Panc1 (cell line): ENCODE measurements at regions not wholly inside any gene's neighbourhood (a gene's known extent, or its start where the extent isn't known, plus 50 kb on each side); places are given as distances from the start of the nearest gene placed in this dataset.

ENCODE experiments used
- ATAC-seq: fragments of 200-7000 bp; cut with Tn5 transposase; 2 replicates; pipeline ENCODE4 v1.9.1; 2020; ENCODE audit warnings: mild to moderate bottlenecking, moderate library complexity
- BruUV-seq: library from RNA; stranded (reverse); fragments of 400-500 nt; replicated peaks from 2 replicates; lab custom pipeline; 2021; lab: Mats Ljungman, UMichigan
- CTCF ChIA-PET: fragments of 300-600 bp; sonication (Branson Sonifier 250); formaldehyde crosslinking; loops from one replicate; lab custom pipeline; 2022; ENCODE audit warnings: antibody characterized with exemption; lab: Charles Lee
- POLR2A ChIA-PET: fragments of 300-600 bp; sonication (Branson Sonifier 250); formaldehyde crosslinking; loops from one replicate; lab custom pipeline; 2022; ENCODE audit warnings: antibody characterized with exemption; lab: Charles Lee
- DNase-seq: peaks from one replicate; pipeline ENCODE4 v3.0.0-alpha.2; 2010; ENCODE audit warnings: low read depth, low spot score
- H3K27ac ChIP-seq: 2 replicates; pipeline ENCODE4 v1.5.1; 2011; ENCODE audit warnings: mild to moderate bottlenecking, low read length, inconsistent platforms
- H3K27me3 ChIP-seq: fragments of 200-500 bp; sonication (Bioruptor generic); 2 replicates; pipeline ENCODE4 v1.6.0; 2014; ENCODE audit warnings: low read length, inconsistent platforms; ENCODE audit not compliant: control insufficient read depth, insufficient read depth
- H3K36me3 ChIP-seq: fragments of 200-500 bp; sonication (Bioruptor generic); 2 replicates; pipeline ENCODE4 v1.5.1; 2014; ENCODE audit warnings: inconsistent platforms, mild to moderate bottlenecking, low read length, moderate library complexity; ENCODE audit not compliant: control insufficient read depth, insufficient read depth
- H3K4me1 ChIP-seq: 2 replicates; pipeline ENCODE4 v1.5.1; 2011; ENCODE audit warnings: inconsistent platforms, mild to moderate bottlenecking, low read length, moderate library complexity; ENCODE audit not compliant: control insufficient read depth, insufficient read depth
- H3K4me3 ChIP-seq, 2 experiments: 2 replicates each; pipeline ENCODE4 v1.5.1; 2011 to 2012; ENCODE audit warnings: low read depth in 2 of 2, low read length in 2 of 2, mild to moderate bottlenecking in 2 of 2, inconsistent platforms in 1 of 2, moderate library complexity in 1 of 2
- H3K9me3 ChIP-seq: fragments of 200-500 bp; sonication (Bioruptor generic); 2 replicates; pipeline ENCODE4 v1.5.1; 2014; ENCODE audit warnings: low read depth, mild to moderate bottlenecking, inconsistent platforms, low read length, moderate library complexity; ENCODE audit not compliant: control insufficient read depth, insufficient read depth
- CTCF ChIP-seq: fragments of 450-650 bp; IDR thresholded peaks from 2 replicates; pipeline ENCODE4 v1.5.1; 2017; ENCODE audit warnings: mild to moderate bottlenecking
- POLR2AphosphoS5 ChIP-seq: IDR thresholded peaks from 2 replicates; pipeline ENCODE4 v1.6.1; 2012; ENCODE audit warnings: mild to moderate bottlenecking, low read depth, low read length, moderate library complexity
- REST ChIP-seq, 2 experiments: IDR thresholded peaks; 2 replicates each; pipeline ENCODE4 v1.6.1; 2011 to 2012; ENCODE audit warnings: low read depth in 2 of 2, control low read depth in 1 of 2, low read length in 1 of 2, mild to moderate bottlenecking in 1 of 2, moderate library complexity in 1 of 2; ENCODE audit not compliant: insufficient read depth in 1 of 2
- SIN3A ChIP-seq: IDR thresholded peaks from 2 replicates; pipeline ENCODE4 v1.6.1; 2012; ENCODE audit warnings: low read depth, mild to moderate bottlenecking, low read length, moderate library complexity, borderline replicate concordance; ENCODE audit not compliant: insufficient read depth
- TCF7L2 ChIP-seq: IDR thresholded peaks from 2 replicates; pipeline ENCODE4 v1.6.1; 2011; ENCODE audit warnings: mild to moderate bottlenecking, low read depth, low read length, inconsistent platforms
- in situ Hi-C: cut with HindIII; loops from 2 replicates; pipeline ENCODE4 v1.10.0; 2016; ENCODE audit warnings: low sequenced_read_pairs, low pct_unique_long_range_greater_than_20kb
- intact Hi-C: fragments of 100-400 bp; cut with micrococcal nuclease; formaldehyde crosslinking; loops from one replicate; pipeline ENCODE4 v1.10.0; 2022; ENCODE audit not compliant: unreplicated experiment

- intact Hi-C loops (no loop called here), in situ Hi-C loops (no loop called here)
- H3K27ac ChIP-seq, result no peak overlapping the region
- no peaks in the 10 kb centered on the region for H3K4me1 ChIP-seq
- no peaks in the 10 kb centered on the region for H3K27me3 ChIP-seq
- BruUV-seq, result no TSS peak
- no peaks in the 10 kb centered on the region for H3K9me3 ChIP-seq
- ChIA-PET POLR2A (no interaction called here), CTCF (no interaction called here)
- TF ChIP-seq SIN3A (no peak), REST (IDR thresholded peaks at IDR 0.05; ENCODE audit: insufficient read depth in 1 of 2, low read depth in 2 of 2, low read length in 1 of 2) (no peak), TCF7L2 (no peak), POLR2AphosphoS5 (no peak), CTCF (no peak)
- no peak for DNase-seq
- no peak overlapping the region for H3K4me3 ChIP-seq
- no peak for ATAC-seq
- H3K36me3 ChIP-seq, result no peaks in the 10 kb centered on the region
These were observed 449.1 kb downstream of the PIK3C3 start for GRCh38 chr18:42404151-42404550.

GRCh38 chr18:42409005-42409404 is 454.0 kb downstream of the PIK3C3 start:
- no TSS peak for BruUV-seq
- ATAC-seq, result no peak
- intact Hi-C loops (no loop called here), in situ Hi-C loops (no loop called here)
- H3K36me3 ChIP-seq, result no peaks in the 10 kb centered on the region
- H3K27me3 ChIP-seq, result no peaks in the 10 kb centered on the region
- H3K4me1 ChIP-seq, result no peaks in the 10 kb centered on the region
- TF ChIP-seq SIN3A (no peak), REST (IDR thresholded peaks at IDR 0.05; ENCODE audit: insufficient read depth in 1 of 2, low read depth in 2 of 2, low read length in 1 of 2) (no peak), TCF7L2 (no peak), CTCF (no peak), POLR2AphosphoS5 (no peak)
- no peaks in the 10 kb centered on the region for H3K9me3 ChIP-seq
- DNase-seq, result no peak
- H3K27ac ChIP-seq, result no peak overlapping the region
- CTCF ChIA-PET, result no interaction called here
- H3K4me3 ChIP-seq, result no peak overlapping the region
- POLR2A ChIA-PET, result no interaction called here
